ENCODE measurements at regions not wholly inside any gene's neighbourhood (a gene's known extent, or its start where the extent isn't known, plus 50 kb on each side); places are given as distances from the start of the nearest gene placed in this dataset.

- TF ChIP-seq EZH2phosphoT487 (IDR thresholded peaks at IDR 0.05; ENCODE audit: insufficient read depth, low read depth) (no peak), EZH2 (IDR thresholded peaks at IDR 0.05; ENCODE audit: insufficient read depth, poor library complexity, severe bottlenecking) (no peak)
Observed at GRCh38 chr17:31722251-31723056, 136.6 kb downstream of the COPRS start.
